ENCODE measurements at regions not wholly inside any gene's neighbourhood (a gene's known extent, or its start where the extent isn't known, plus 50 kb on each side); places are given as distances from the start of the nearest gene placed in this dataset.

DNA sequence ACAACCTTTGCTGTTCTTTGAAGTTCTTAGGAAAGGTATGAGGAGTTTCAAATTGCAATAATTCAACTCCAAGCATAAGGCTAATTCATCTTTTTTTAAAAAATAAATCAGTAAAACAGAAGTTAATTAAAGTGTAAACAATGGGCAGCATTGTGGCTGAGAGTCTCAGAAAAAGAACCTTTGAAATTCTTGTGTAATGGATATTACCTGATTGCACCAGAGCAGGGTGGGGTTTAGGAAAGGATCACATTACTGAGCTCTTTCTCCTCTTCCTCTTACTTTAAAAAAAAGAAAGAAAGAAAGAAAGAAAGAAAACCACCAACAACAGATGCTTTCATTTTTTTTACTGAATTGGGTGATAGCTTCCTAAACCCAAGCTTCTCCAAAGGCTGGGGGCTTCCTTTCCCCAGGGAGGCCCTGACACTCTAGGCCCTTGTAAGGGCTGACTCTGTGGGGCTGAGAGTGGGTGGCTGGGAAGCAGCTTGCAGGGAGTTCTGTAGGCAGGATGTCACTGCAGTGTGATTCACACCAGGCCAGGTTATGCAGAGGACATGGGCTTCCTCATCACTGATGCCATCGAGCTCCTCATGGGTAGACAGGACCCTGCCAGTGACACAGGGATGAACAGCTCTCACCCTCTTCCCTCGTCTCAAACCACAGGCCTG is 564.5 kb downstream of the FGF9 start:
- no peak overlapping the region for H3K14ac ChIP-seq (ENCODE audit: insufficient read length)
- 37% methylated on average over 2 of the region's 2 CpGs; no CpG with 5 or more reads in 1 of the 2 experiments for WGBS, 2 experiments (ENCODE audit: extremely low coverage in 1 of 2, insufficient coverage in 1 of 2, insufficient read length in 1 of 2, insufficient replicate concordance in 2 of 2, low coverage in 1 of 2, low lambda C conversion rate in 2 of 2, missing lambda C conversion rate in 1 of 2)
- peak overlapping the region; percentile 81 for H4K8ac ChIP-seq (ENCODE audit: extremely low read depth, insufficient read depth, low read length)
- H2BK5ac ChIP-seq (ENCODE audit: low read depth, low read length): peak overlapping the region; percentile 29; the same call in 1 of the 2 replicates
- no peak overlapping the region for H2BK120ac ChIP-seq (replicated peaks; ENCODE audit: low read depth, low read length)
- H2BK15ac ChIP-seq (ENCODE audit: low read length): peak overlapping the region; percentile 83; the same call in 1 of the 2 replicates
- H3K4ac ChIP-seq (replicated peaks; ENCODE audit: insufficient read length, low read depth, low read length): no peak overlapping the region
- peak overlapping the region; percentile 85; the same call in 1 of the 2 replicates for H3K18ac ChIP-seq (ENCODE audit: extremely low read depth, low read length)
- H4K91ac ChIP-seq (replicated peaks; ENCODE audit: insufficient read length, low read length): peak overlapping the region; percentile 45
- H3K4me1 ChIP-seq (replicated peaks in 1 of 4; ENCODE audit: control insufficient read depth in 3 of 4, insufficient read depth in 4 of 4, low read length in 3 of 4): peaks cover 4 to 14% (median 8%) of the 10 kb centered on the region in 4 experiments; a peak in 6 of 7 replicates
- H3K27me3 ChIP-seq (replicated peaks in 1 of 4; ENCODE audit: control insufficient read depth in 3 of 4, extremely low read depth in 1 of 4, insufficient read depth in 3 of 4, low read length in 3 of 4): no peaks in the 10 kb centered on the region; a peak in 1 of 7 replicates
- no peak overlapping the region for H3K4me3 ChIP-seq (ENCODE audit: extremely low read depth in 1 of 4, insufficient read depth in 2 of 4, low read depth in 3 of 4, low read length in 4 of 4)
- H3K79me2 ChIP-seq (ENCODE audit: control insufficient read depth in 1 of 2, insufficient read depth in 2 of 2, low read length in 2 of 2): no peaks in the 10 kb centered on the region
- peak overlapping the region; percentile 47; the same call in 1 of the 2 replicates for H3K27ac ChIP-seq (ENCODE audit: low read depth, low read length)
- H4K20me1 ChIP-seq (replicated peaks in 1 of 2; ENCODE audit: control insufficient read depth in 1 of 2, insufficient read depth in 2 of 2, low read length in 2 of 2): peaks cover 0 to 2% of the 10 kb centered on the region in 2 experiments
- H3K9ac ChIP-seq (replicated peaks in 1 of 4; ENCODE audit: extremely low read depth in 1 of 4, low read depth in 3 of 4, low read length in 3 of 4): no peak overlapping the region
- H2AFZ ChIP-seq (ENCODE audit: low read length): no peak overlapping the region
- peak overlapping the region; percentile 62; the same call in 1 of the 2 replicates for H2BK20ac ChIP-seq (ENCODE audit: low read length)
- H4K5ac ChIP-seq (ENCODE audit: insufficient read length, low read depth, low read length): peak overlapping the region; percentile 49
- H2AK5ac ChIP-seq (ENCODE audit: low read depth, low read length): peak overlapping the region; percentile 43; the same call in 1 of the 2 replicates
- H3K4me2 ChIP-seq (ENCODE audit: insufficient read depth in 1 of 2, low read depth in 2 of 2, low read length in 2 of 2): peak overlapping the region; percentile 47 to 63
- CTCF ChIA-PET (ENCODE audit: partially characterized antibody): interaction anchor here (0.6 to 0.9 kb wide), 5 partner anchors 10 to 619 kb away, joined by 3 to 4 read pairs (median 3); no protein-coding TSS in a partner anchor
- no peaks in the 10 kb centered on the region; the same call in 1 of the 2 replicates for H3K79me1 ChIP-seq (ENCODE audit: low read depth, low read length)
- H3K36me3 ChIP-seq (ENCODE audit: control insufficient read depth in 2 of 4, insufficient read depth in 4 of 4, low read length in 3 of 4): no peaks in the 10 kb centered on the region
- peak overlapping the region; percentile 98; the same call in 1 of the 2 replicates for H2BK12ac ChIP-seq (ENCODE audit: low read depth, low read length)
- no peaks in the 10 kb centered on the region for H3K9me3 ChIP-seq (ENCODE audit: insufficient read depth in 2 of 2, low read depth in 1 of 2, low read length in 1 of 2)
- peaks cover 3% of the 10 kb centered on the region for H3K23me2 ChIP-seq (ENCODE audit: low read depth, low read length)
- no peak overlapping the region for H3K56ac ChIP-seq (replicated peaks; ENCODE audit: insufficient read length, low read depth, low read length)
- no peak for TF ChIP-seq ASH2L (IDR thresholded peaks at IDR 0.05; ENCODE audit: low read length)
- no peak for DNase-seq (ENCODE audit: low read depth in 1 of 2, low spot score in 2 of 2)
- no peak overlapping the region for H3K23ac ChIP-seq (ENCODE audit: insufficient read length)
- POLR2A ChIA-PET (ENCODE audit: partially characterized antibody): no interaction called here
- FAIRE-seq: no peak
